ENCODE measurements at regions not wholly inside any gene's neighbourhood (a gene's known extent, or its start where the extent isn't known, plus 50 kb on each side); places are given as distances from the start of the nearest gene placed in this dataset.

- TF ChIP-seq TAF1 (IDR thresholded peaks at IDR 0.05; ENCODE audit: control insufficient read depth, extremely low read depth, insufficient read depth, low read length, severe bottlenecking) = no peak
- no peak for TF ChIP-seq DLX4 (CRISPR knock-in tag; IDR thresholded peaks at IDR 0.05)
- TF ChIP-seq RNF2 (IDR thresholded peaks at IDR 0.05) = peak; percentile 45; the same call in 1 of the 2 replicates
- no peak for TF ChIP-seq SLC30A9 (CRISPR knock-in tag; IDR thresholded peaks at IDR 0.05)
- TF ChIP-seq ZNF24 (IDR thresholded peaks at IDR 0.05) = no peak
- peak in 1 of 2 experiments; percentile 39; a peak in 1 of 4 replicates for TF ChIP-seq TEAD1 (CRISPR knock-in tag; IDR thresholded peaks at IDR 0.05)
- no peak for TF ChIP-seq KAT2B (IDR thresholded peaks at IDR 0.05; ENCODE audit: low read depth, low read length)
- TF ChIP-seq HNRNPLL (IDR thresholded peaks at IDR 0.05; ENCODE audit: low read depth, low read length, poor library complexity, severe bottlenecking) = no peak
- TF ChIP-seq TFAP4 (CRISPR knock-in tag; IDR thresholded peaks at IDR 0.05; ENCODE audit: borderline replicate concordance) = peak; percentile 56; the same call in 1 of the 2 replicates
- no peak; the same call in 1 of the 2 replicates for TF ChIP-seq ATF7 (IDR thresholded peaks at IDR 0.05)
- TF ChIP-seq POLR2AphosphoS5 (IDR thresholded peaks at IDR 0.05; ENCODE audit: control insufficient read depth, insufficient read depth, low read depth, low read length) = no peak
- TF ChIP-seq CHAMP1 (IDR thresholded peaks at IDR 0.05) = no peak
- no peak for TF ChIP-seq SMARCB1 (IDR thresholded peaks at IDR 0.05; ENCODE audit: insufficient read length, low read depth)
- TF ChIP-seq MTA2 (IDR thresholded peaks at IDR 0.05; ENCODE audit: low read depth) = no peak
- no peak for TF ChIP-seq KDM5B (IDR thresholded peaks at IDR 0.05; ENCODE audit: insufficient replicate concordance, low read depth, low read length)
- no peak for TF ChIP-seq MBD1 (CRISPR knock-in tag; IDR thresholded peaks at IDR 0.05)
- no peak for TF ChIP-seq NCOA4 (IDR thresholded peaks at IDR 0.05; ENCODE audit: partially characterized antibody)
- TF ChIP-seq TFE3 (CRISPR knock-in tag; IDR thresholded peaks at IDR 0.05) = no peak
- no peak for TF ChIP-seq ZNF512 (tag; IDR thresholded peaks at IDR 0.05)
Observed at GRCh38 chr6:167467793-167468431, 143.0 kb downstream of the TTLL2 start (continued).
